ENCODE measurements at regions not wholly inside any gene's neighbourhood (a gene's known extent, or its start where the extent isn't known, plus 50 kb on each side); places are given as distances from the start of the nearest gene placed in this dataset.

DNA sequence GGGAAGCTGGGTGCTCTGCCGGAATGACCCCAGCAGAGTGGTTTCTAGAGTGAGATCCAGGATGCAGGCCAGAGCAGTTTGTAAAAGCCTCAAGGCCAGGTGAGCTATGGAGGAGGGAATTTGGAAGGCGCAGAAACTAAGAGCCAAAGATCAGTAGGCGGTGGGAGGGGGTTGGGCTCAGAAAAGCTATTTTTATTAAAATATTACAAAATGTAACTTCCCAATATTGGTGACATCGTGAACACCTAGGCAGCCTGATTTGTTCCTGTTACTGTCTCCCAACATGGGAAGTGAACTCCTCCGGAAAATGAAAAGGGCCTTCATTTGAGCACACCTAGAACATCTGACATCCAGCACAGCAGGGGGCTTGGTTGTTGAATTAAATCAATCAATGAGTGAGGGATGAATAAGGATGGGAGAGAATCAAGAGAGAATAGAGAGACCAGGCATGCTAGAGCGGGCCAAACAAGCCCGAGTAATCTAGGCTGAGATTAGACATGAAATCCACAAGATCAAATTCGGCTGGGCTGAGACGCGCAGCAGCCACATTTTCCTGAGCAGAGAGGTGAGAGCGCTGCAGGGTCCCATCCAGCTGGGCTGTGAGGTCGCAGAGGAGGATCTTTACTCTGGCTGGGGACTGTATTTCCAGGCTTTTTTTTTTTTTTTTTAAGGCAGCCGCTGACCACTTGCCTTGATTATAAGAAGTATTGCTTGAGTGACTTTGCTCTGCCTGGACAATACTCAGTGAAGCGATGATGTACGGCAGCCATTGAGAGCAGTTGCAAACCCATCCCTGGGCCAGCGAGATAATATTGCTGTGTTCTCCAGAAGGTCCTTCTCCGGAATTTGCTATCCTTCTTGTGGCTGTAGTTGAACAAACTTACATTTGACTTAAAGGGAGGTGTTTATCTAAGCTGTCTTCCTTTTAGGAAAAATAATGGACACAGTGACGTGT lies 178.0 kb upstream of the KL start:
- TF ChIP-seq, protein P1, sequence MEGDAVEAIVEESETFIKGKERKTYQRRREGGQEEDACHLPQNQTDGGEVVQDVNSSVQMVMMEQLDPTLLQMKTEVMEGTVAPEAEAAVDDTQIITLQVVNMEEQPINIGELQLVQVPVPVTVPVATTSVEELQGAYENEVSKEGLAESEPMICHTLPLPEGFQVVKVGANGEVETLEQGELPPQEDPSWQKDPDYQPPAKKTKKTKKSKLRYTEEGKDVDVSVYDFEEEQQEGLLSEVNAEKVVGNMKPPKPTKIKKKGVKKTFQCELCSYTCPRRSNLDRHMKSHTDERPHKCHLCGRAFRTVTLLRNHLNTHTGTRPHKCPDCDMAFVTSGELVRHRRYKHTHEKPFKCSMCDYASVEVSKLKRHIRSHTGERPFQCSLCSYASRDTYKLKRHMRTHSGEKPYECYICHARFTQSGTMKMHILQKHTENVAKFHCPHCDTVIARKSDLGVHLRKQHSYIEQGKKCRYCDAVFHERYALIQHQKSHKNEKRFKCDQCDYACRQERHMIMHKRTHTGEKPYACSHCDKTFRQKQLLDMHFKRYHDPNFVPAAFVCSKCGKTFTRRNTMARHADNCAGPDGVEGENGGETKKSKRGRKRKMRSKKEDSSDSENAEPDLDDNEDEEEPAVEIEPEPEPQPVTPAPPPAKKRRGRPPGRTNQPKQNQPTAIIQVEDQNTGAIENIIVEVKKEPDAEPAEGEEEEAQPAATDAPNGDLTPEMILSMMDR (IDR thresholded peaks at IDR 0.05) = no peak
- TF ChIP-seq EP300 (IDR thresholded peaks at IDR 0.05; ENCODE audit: low read depth) (no peak), POLR2AphosphoS5 (IDR thresholded peaks at IDR 0.05) (no peak), POLR2A (IDR thresholded peaks at IDR 0.05) (no peak)
